H54 (cell line): ENCODE measurements at regions not wholly inside any gene's neighbourhood (a gene's known extent, or its start where the extent isn't known, plus 50 kb on each side); places are given as distances from the start of the nearest gene placed in this dataset.
A peak's percentile ranks its signal among the peaks of the same experiment; 100 is the strongest.

ENCODE experiments used
- DNase-seq: peaks from one replicate; pipeline ENCODE4 v3.0.0; 2011; ENCODE audit warnings: low spot score, mixed read lengths; ENCODE audit not compliant: insufficient read length
- FAIRE-seq: peaks from 3 replicates; lab custom pipeline; 2011; peaks lifted over from hg19 to GRCh38; lab: Jason Lieb, UNC
- POLR2A ChIP-seq: IDR thresholded peaks from 2 replicates; pipeline ENCODE4 v1.6.1; 2011; ENCODE audit warnings: low read depth, mild to moderate bottlenecking, low read length

DNA sequence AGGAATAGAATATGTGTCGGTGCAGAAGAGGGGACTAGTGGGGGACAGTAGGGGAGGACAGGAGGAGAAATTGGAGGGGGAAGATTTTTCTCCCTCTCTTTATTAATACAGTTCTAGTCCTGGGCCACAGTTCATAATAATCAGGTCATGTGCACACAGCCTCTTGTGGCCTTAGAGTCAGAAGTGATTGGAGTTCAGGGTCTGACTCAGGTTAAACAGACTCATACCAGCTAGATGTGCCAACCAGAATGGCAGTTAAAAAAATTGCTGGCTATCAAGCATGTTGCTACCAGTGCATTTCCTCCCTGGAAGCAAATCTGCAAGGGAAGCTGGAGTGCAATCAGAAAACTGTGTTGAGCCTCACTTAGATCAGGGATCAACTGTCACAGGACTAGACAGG is 132.7 kb upstream of the MAP1B start:
- no peak for TF ChIP-seq POLR2A
- FAIRE-seq: peak; percentile 88
- DNase-seq: peak; percentile 47

GRCh38 chr5:71976449-71976848 is 130.8 kb upstream of the MAP1B start:
- no peak for DNase-seq
- FAIRE-seq: no peak
- no peak for TF ChIP-seq POLR2A

- DNase-seq: no peak
- FAIRE-seq: no peak
- no peak for TF ChIP-seq POLR2A
Observed at GRCh38 chr5:71977311-71977710, 130.0 kb upstream of the MAP1B start.

- no peak for DNase-seq
- FAIRE-seq: no peak
- TF ChIP-seq POLR2A: no peak
Observed at GRCh38 chr5:71978216-71978615, 129.1 kb upstream of the MAP1B start.

DNA sequence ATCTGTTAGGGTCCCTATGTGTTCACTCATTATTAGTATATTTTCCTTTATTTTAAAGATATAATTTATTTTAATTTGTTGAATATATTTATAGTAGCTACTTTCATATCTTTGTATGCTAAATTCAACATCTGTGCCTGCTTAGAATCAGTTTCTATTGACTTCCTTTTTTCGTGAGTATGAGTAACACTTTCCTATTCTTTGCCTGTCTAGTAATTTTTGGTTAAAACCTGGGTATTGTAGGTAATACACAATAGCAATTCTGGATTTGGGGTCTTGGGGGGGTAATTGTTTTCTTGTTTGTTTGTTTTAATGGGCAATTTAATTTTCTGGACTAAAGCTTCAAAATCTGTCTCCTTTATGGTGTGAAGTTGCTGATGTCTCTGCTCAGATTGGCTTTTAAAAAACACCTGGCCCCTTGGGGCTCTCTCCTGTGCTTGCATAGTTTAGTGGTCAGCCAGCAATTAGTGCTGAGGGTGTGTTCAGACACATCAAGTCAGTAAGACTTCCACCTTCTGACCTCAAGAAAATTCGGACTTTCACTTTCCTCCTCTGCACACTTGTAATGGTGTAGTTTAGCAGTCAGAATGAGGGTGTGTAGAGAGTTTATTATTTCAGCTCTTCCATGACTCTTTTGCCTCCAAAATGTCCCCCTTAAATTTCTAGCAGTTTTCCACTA is 124.4 kb upstream of the MAP1B start:
- DNase-seq (no peak), FAIRE-seq (no peak)
- no peak for TF ChIP-seq POLR2A

GRCh38 chr5:71986101-71986500 is 121.2 kb upstream of the MAP1B start:
- DNase-seq (no peak), FAIRE-seq (no peak)
- TF ChIP-seq POLR2A: no peak

DNA sequence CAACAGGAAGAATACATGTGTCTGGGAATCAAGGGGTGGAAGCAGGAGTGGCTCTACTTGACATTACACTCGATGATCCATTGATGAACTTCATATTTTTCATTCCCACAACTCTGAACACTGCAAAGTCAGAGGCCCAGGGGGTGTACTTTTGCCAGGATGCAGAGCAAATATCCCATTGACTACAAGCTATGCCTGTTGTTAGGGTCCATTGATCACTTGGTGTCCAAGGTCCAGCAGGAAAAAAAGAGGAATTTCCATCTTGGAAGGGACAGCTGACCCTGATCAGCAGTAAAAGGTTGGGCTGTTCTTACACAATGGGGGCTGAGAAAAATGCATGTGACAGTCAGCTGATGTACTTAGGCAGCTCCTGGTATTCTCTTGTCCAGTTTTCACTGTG is 118.5 kb upstream of the MAP1B start:
- no peak for FAIRE-seq
- no peak for TF ChIP-seq POLR2A

GRCh38 chr5:71993600-71993999 is 113.7 kb upstream of the MAP1B start:
- DNase-seq (no peak), FAIRE-seq (no peak)
- no peak for TF ChIP-seq POLR2A

More for the DNA sequence above, 118.5 kb upstream of the MAP1B start:
- no peak for DNase-seq

DNA sequence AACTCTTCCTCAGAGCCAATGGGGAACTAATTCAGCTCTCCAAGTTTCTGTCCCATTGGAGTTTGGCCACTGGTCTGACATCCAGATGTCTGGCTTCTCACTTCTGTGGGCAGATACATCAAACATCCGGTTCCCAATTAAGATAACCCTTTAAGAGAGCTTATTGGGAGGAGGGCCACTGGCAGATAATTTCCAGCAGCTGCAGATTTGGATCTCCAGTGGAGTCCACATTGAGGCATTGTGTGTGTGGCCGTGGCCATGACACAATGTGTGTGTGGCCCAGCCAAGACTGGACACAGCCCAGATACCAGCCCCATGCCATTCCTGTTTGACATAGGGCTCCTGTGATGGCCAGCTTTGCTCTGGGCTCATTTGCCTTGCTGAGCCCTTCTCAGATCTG is 110.5 kb upstream of the MAP1B start:
- DNase-seq (no peak), FAIRE-seq (no peak)
- TF ChIP-seq POLR2A: no peak

DNA sequence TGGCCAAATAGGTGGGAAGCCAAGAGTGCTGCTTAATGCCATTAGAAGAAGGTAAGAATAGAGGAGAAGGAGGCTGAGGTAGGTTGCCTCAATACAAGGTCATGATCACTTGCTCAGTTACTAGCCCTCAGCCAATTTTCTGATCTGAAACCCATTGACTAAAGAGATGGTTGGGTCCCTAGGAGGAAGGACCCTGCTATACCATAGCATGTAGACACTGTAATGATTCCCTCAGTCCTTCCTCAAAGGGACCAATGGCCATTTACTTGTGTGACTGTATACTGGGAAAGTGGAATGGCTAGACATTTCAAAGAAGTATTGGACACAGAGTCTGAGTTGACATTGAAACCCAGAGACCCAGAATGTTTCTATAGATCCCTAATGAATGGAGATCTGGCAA is 108.5 kb upstream of the MAP1B start:
- TF ChIP-seq POLR2A: no peak
- DNase-seq (no peak), FAIRE-seq (no peak)

DNA sequence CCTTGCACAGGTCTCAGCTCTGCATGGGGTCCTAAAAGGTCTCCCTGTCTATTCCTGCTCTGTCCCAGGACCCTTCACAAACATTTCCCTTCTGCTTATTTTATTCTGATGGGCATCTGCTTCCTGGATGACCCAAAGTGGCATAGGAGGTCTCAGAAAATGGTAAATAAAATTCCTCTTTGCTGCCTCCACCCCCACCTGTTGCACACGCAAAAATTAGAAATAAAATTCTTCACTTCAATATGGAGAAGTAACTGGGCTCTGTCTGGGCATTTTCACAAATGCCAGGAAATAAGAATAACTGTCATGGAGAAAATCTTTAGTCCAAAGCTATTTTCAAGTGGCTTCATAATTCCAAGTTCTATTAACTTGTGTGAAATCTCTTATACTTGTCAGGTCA is 106.6 kb upstream of the MAP1B start:
- no peak for TF ChIP-seq POLR2A
- FAIRE-seq: no peak
- DNase-seq: no peak

DNA sequence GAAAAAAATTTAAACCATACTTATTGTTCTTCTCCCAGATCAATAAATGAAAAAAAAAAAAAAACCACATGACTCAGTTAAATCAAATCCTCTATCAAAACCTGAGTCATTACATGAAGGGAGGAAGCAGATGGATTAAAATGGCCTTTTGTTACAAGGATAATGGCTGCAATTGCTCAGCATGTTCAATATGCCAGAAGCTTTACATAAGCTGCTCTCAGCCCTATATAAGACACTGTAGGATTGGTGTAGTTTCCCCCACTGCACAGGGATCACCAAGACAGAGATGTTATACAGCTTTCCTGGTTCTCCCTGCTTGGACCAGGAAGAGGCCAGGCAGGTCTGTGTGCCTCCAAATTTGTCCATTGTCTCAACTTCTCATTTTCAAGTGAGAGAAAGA is 101.6 kb upstream of the MAP1B start:
- TF ChIP-seq POLR2A: no peak
- no peak for DNase-seq
- no peak for FAIRE-seq

- no peak for TF ChIP-seq POLR2A
- FAIRE-seq: no peak
- no peak for DNase-seq
Observed at GRCh38 chr5:72006361-72006760, 100.9 kb upstream of the MAP1B start.

- FAIRE-seq: no peak
- no peak for DNase-seq
- TF ChIP-seq POLR2A: no peak
Observed at GRCh38 chr5:72007336-72008111, 99.8 kb upstream of the MAP1B start.

GRCh38 chr5:72009280-72009679 is 98.0 kb upstream of the MAP1B start:
- FAIRE-seq (no peak), DNase-seq (no peak)
- TF ChIP-seq POLR2A: no peak
